HepG2 (cell line): ENCODE measurements at regions not wholly inside any gene's neighbourhood (a gene's known extent, or its start where the extent isn't known, plus 50 kb on each side); places are given as distances from the start of the nearest gene placed in this dataset.

ENCODE experiments used
- ATAC-seq: fragments of 200-7000 bp; cut with Tn5 transposase; 3 replicates; pipeline ENCODE4 v1.9.1; 2020; ENCODE audit warnings: mild to moderate bottlenecking, moderate library complexity
- BruUV-seq: library from RNA; stranded (reverse); fragments of 400-500 nt; replicated peaks from 2 replicates; lab custom pipeline; 2021; lab: Mats Ljungman, UMichigan
- CTCF ChIA-PET: fragments of 300-600 bp; formaldehyde crosslinking; extraction: SDS; loops from one replicate; lab custom pipeline; 2021; ENCODE audit warnings: low total read pairs, inconsistent platforms, low intra/inter-chr PET ratio; lab: Yijun Ruan, JAX
- POLR2A ChIA-PET: fragments of 350-600 bp; sonication (Branson Sonifier 250); formaldehyde crosslinking; loops from one replicate; lab custom pipeline; 2020; ENCODE audit warnings: antibody characterized with exemption, inconsistent platforms; lab: Yijun Ruan, JAX
- DNase-seq: peaks from one replicate; pipeline ENCODE4 v3.0.0-alpha.2; 2015; ENCODE audit warnings: low spot score
- FAIRE-seq: peaks from 3 replicates; lab custom pipeline; 2011; peaks lifted over from hg19 to GRCh38; lab: Jason Lieb, UNC
- H2AFZ ChIP-seq: one replicate; pipeline ENCODE4 v1.6.1; 2011; ENCODE audit warnings: low read length, inconsistent platforms
- H3K27ac ChIP-seq: fragments of 300-600 bp; 3 replicates; pipeline ENCODE4 v1.8.0; 2011; ENCODE audit warnings: mixed run types, mild to moderate bottlenecking, mixed read lengths, low read length, inconsistent platforms; ENCODE audit not compliant: insufficient read depth; ENCODE audit errors: extremely low read length
- H3K27me3 ChIP-seq, 2 experiments: fragments of 200-600 bp in 1 of 2; 2 replicates in 1 of 2; 3 replicates in 1 of 2; pipeline versions ENCODE4 v1.6.0 to v1.8.0; 2011; ENCODE audit warnings: low read length in 2 of 2, mild to moderate bottlenecking in 2 of 2, moderate library complexity in 2 of 2, inconsistent platforms in 1 of 2; ENCODE audit not compliant: insufficient read depth in 2 of 2, control insufficient read depth in 1 of 2
- H3K36me3 ChIP-seq, 2 experiments: fragments of 200-600 bp in 1 of 2; replicated peaks in 1 of 2; 2 replicates in 1 of 2; 3 replicates in 1 of 2; pipeline versions ENCODE4 v1.5.1 to v1.8.0; 2011; ENCODE audit warnings: low read length in 2 of 2, inconsistent platforms in 1 of 2; ENCODE audit not compliant: insufficient read depth in 2 of 2, control insufficient read depth in 1 of 2
- H3K4me1 ChIP-seq: 2 replicates; pipeline ENCODE4 v1.5.1; 2012; ENCODE audit warnings: low read length, inconsistent platforms; ENCODE audit not compliant: insufficient read depth
- H3K4me2 ChIP-seq: 2 replicates; pipeline ENCODE4 v1.6.0; 2011; ENCODE audit warnings: low read depth, low read length, inconsistent platforms
- H3K4me3 ChIP-seq, 3 experiments: fragments of 200-600 bp in 1 of 3; sonication (generic), shearing (Covaris generic) in 1 of 3; replicated peaks in 1 of 3; 2 replicates each; pipeline ENCODE4 v1.5.1; 2011 to 2016; ENCODE audit warnings: low read length in 3 of 3, inconsistent platforms in 2 of 3, low read depth in 2 of 3, mild to moderate bottlenecking in 2 of 3, control low read depth in 1 of 3, mixed read lengths in 1 of 3; ENCODE audit not compliant: insufficient read depth in 1 of 3
- H3K79me2 ChIP-seq: one replicate; pipeline ENCODE4 v1.6.1; 2011; ENCODE audit warnings: low read length, inconsistent platforms; ENCODE audit not compliant: insufficient read depth
- H3K9ac ChIP-seq: 2 replicates; pipeline ENCODE4 v1.6.0; 2011; ENCODE audit warnings: mild to moderate bottlenecking, low read depth, low read length, inconsistent platforms; ENCODE audit not compliant: insufficient read depth
- H3K9me3 ChIP-seq: 2 replicates; pipeline ENCODE4 v1.5.1; 2012; ENCODE audit warnings: mild to moderate bottlenecking, low read length
- H4K20me1 ChIP-seq: 2 replicates; pipeline ENCODE4 v1.6.0; 2011; ENCODE audit warnings: inconsistent platforms, mild to moderate bottlenecking, low read length, moderate library complexity; ENCODE audit not compliant: insufficient read depth
- BHLHE40 ChIP-seq: IDR thresholded peaks from 2 replicates; pipeline ENCODE4 v1.6.1; 2011; ENCODE audit warnings: low read length, improper control_type of control experiment
- EED ChIP-seq: sonication (generic); formaldehyde crosslinking; IDR thresholded peaks from 2 replicates; pipeline ENCODE4 v1.5.0; 2020; ENCODE audit warnings: mild to moderate bottlenecking, missing genetic modification reagents
- GABPA ChIP-seq, 2 experiments: IDR thresholded peaks; 2 replicates each; pipeline ENCODE4 v1.6.1; 2011 to 2016; ENCODE audit warnings: low read depth in 2 of 2, low read length in 1 of 2, missing biosample characterization in 1 of 2, missing genetic modification characterization in 1 of 2
- GPN1 ChIP-seq: sonication (generic); formaldehyde crosslinking; IDR thresholded peaks from 2 replicates; pipeline ENCODE4 v1.5.1; 2020; ENCODE audit warnings: missing genetic modification reagents, borderline replicate concordance
- HNRNPUL1 ChIP-seq: fragments of 200-400 bp; formaldehyde crosslinking; IDR thresholded peaks from 2 replicates; pipeline ENCODE4 v1.6.1; 2017; ENCODE audit warnings: low read depth, mild to moderate bottlenecking, low read length, moderate library complexity
- KAT8 ChIP-seq: IDR thresholded peaks from 2 replicates; pipeline ENCODE4 v1.6.1; 2016; ENCODE audit warnings: missing genetic modification reagents, missing compliant biosample characterization
- MAFG ChIP-seq: sonication (generic); formaldehyde crosslinking; IDR thresholded peaks from 2 replicates; pipeline ENCODE4 v1.5.1; 2020; ENCODE audit warnings: mild to moderate bottlenecking, missing genetic modification reagents
- MBNL3 ChIP-seq: fragments of 250-450 bp; sonication (Bioruptor Pico); conservative IDR thresholded peaks from 2 replicates; pipeline ENCODE4 v1.8.0; 2022; ENCODE audit warnings: mild to moderate bottlenecking, inconsistent platforms
- NCOR1 ChIP-seq: fragments of 200-600 bp; sonication (generic); IDR thresholded peaks from 2 replicates; pipeline ENCODE4 v1.7.0; 2017; ENCODE audit warnings: antibody characterized with exemption, low read length, borderline replicate concordance
- NPAS2 ChIP-seq: sonication (generic); formaldehyde crosslinking; IDR thresholded peaks from 2 replicates; pipeline ENCODE4 v1.8.0; 2022; ENCODE audit warnings: mild to moderate bottlenecking, missing genetic modification reagents, borderline replicate concordance
- REXO4 ChIP-seq: sonication (generic); formaldehyde crosslinking; IDR thresholded peaks from 2 replicates; pipeline ENCODE4 v1.8.0; 2022; ENCODE audit warnings: missing genetic modification reagents, mild to moderate bottlenecking, borderline replicate concordance
- ZNF333 ChIP-seq: sonication (generic); formaldehyde crosslinking; IDR thresholded peaks from 2 replicates; pipeline ENCODE4 v1.4.0; 2020; ENCODE audit warnings: mild to moderate bottlenecking, missing genetic modification reagents, borderline replicate concordance
- ZNF678 ChIP-seq: sonication (generic); formaldehyde crosslinking; IDR thresholded peaks from 2 replicates; pipeline ENCODE4 v1.4.0; 2020; ENCODE audit warnings: mild to moderate bottlenecking, missing genetic modification reagents
- WGBS: methylation state at CpG from one replicate; pipeline ENCODE4 v1.1.6; 2017; ENCODE audit warnings: low lambda C conversion rate; 5-methylcytosine and 5-hydroxymethylcytosine counted together
- in situ Hi-C: cut with HindIII; loops from 2 replicates; pipeline ENCODE4 v1.10.0; 2017; ENCODE audit warnings: low pct_unique_long_range_greater_than_20kb; ENCODE audit not compliant: extremely low pct_ligation_motif_present
- intact Hi-C: fragments of 100-400 bp; cut with micrococcal nuclease; formaldehyde crosslinking; loops from one replicate; pipeline ENCODE4 v1.10.0; 2022; ENCODE audit not compliant: unreplicated experiment
- TF ChIP-seq, protein P1 (sequence below): sonication (generic); formaldehyde crosslinking; IDR thresholded peaks from 2 replicates; pipeline ENCODE4 v1.5.0; 2020; ENCODE audit warnings: mild to moderate bottlenecking, missing genetic modification reagents

DNA sequence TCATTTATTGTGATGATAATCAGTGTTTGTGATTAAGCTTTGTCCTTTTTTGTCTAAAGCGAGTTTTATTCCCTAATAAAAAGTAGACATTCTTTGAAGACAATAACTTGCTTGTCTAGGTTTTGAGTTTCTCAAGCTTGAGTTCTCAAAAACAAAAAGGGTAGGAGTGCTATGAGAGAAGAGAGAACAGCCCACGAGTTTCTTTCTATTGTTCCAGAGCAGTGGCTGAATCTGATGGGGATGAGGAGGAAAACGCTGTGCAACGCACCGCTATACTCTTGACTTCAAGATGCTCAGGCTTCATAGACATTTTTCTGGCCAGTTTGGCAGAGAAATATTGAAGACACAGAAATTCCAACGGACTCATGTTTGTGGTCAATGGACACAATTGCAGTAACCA lies 669.8 kb upstream of the B3GALT2 start:
- Histone ChIP-seq H3K4me1 (no peaks in the 10 kb centered on the region), H3K4me2 (no peak overlapping the region), H3K9me3 (no peaks in the 10 kb centered on the region), H2AFZ (no peak overlapping the region), H3K9ac (no peak overlapping the region), H3K36me3 (no peaks in the 10 kb centered on the region), H3K4me3 (no peak overlapping the region), H4K20me1 (no peaks in the 10 kb centered on the region), H3K79me2 (no peaks in the 10 kb centered on the region), H3K27ac (no peak overlapping the region), H3K27me3 (no peaks in the 10 kb centered on the region)
- POLR2A ChIA-PET: no interaction called here
- no peak for TF ChIP-seq BHLHE40
- no peak for TF ChIP-seq KAT8 (CRISPR knock-in tag)
- TF ChIP-seq ZNF678: no peak
- TF ChIP-seq REXO4 (CRISPR knock-in tag): no peak
- TF ChIP-seq, protein P1, sequence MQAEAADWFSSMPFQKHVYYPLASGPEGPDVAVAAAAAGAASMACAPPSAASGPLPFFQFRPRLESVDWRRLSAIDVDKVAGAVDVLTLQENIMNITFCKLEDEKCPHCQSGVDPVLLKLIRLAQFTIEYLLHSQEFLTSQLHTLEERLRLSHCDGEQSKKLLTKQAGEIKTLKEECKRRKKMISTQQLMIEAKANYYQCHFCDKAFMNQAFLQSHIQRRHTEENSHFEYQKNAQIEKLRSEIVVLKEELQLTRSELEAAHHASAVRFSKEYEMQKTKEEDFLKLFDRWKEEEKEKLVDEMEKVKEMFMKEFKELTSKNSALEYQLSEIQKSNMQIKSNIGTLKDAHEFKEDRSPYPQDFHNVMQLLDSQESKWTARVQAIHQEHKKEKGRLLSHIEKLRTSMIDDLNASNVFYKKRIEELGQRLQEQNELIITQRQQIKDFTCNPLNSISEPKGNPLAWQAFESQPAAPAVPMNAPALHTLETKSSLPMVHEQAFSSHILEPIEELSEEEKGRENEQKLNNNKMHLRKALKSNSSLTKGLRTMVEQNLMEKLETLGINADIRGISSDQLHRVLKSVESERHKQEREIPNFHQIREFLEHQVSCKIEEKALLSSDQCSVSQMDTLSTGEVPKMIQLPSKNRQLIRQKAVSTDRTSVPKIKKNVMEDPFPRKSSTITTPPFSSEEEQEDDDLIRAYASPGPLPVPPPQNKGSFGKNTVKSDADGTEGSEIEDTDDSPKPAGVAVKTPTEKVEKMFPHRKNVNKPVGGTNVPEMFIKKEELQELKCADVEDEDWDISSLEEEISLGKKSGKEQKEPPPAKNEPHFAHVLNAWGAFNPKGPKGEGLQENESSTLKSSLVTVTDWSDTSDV (CRISPR knock-in tag): no peak
- TF ChIP-seq MBNL3: no peak
- TF ChIP-seq NCOR1: no peak
- BruUV-seq: no TSS peak
- intact Hi-C loops: no loop called here
- DNase-seq (no peak), FAIRE-seq (no peak), ATAC-seq (no peak)
- CTCF ChIA-PET: no interaction called here
- in situ Hi-C loops: no loop called here
- 6% methylated on average over 5 of the region's 6 CpGs for WGBS

DNA sequence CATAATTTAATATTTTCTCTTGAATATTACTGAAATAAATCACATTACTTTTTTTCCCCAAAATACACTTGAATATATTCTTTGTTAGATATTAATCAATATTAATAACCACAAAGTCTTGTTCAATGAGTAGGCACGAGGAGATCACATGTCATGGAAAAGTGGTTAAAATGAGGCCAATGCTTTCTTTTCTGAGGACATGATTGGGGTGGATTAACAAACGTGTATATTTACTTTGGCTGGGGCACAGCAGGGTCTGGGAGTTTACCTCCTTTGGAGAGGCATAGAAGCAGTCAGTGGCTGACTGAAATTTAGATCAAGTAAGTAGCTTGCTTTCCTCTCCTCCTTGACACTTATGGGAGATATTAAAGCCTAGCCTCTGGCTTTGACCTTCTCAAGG lies 664.3 kb upstream of the B3GALT2 start:
- Histone ChIP-seq H3K4me2 (no peak overlapping the region), H3K79me2 (no peaks in the 10 kb centered on the region), H3K27me3 (no peaks in the 10 kb centered on the region), H4K20me1 (no peaks in the 10 kb centered on the region), H2AFZ (no peak overlapping the region), H3K9ac (no peak overlapping the region), H3K9me3 (no peaks in the 10 kb centered on the region), H3K27ac (no peak overlapping the region), H3K4me1 (no peaks in the 10 kb centered on the region), H3K4me3 (no peak overlapping the region), H3K36me3 (no peaks in the 10 kb centered on the region)
- POLR2A ChIA-PET: no interaction called here
- 0% methylated on average over 2 of the region's 2 CpGs for WGBS
- CTCF ChIA-PET: no interaction called here
- FAIRE-seq (no peak), DNase-seq (no peak), ATAC-seq (no peak)
- BruUV-seq: no TSS peak
- intact Hi-C loops (no loop called here), in situ Hi-C loops (no loop called here)
- TF ChIP-seq ZNF333 (CRISPR knock-in tag): no peak
- no peak for TF ChIP-seq NPAS2 (CRISPR knock-in tag)
- no peak for TF ChIP-seq MAFG (CRISPR knock-in tag)
- TF ChIP-seq GPN1 (CRISPR knock-in tag): no peak
- TF ChIP-seq HNRNPUL1: no peak
- TF ChIP-seq EED (CRISPR knock-in tag): no peak
- no peak for TF ChIP-seq GABPA (IDR thresholded peaks at IDR 0.05; ENCODE audit: low read depth, low read length)
- no peak for TF ChIP-seq GABPA (CRISPR knock-in tag; IDR thresholded peaks at IDR 0.05; ENCODE audit: low read depth)
